ENCODE measurements at regions not wholly inside any gene's neighbourhood (a gene's known extent, or its start where the extent isn't known, plus 50 kb on each side); places are given as distances from the start of the nearest gene placed in this dataset.
"Not testable (repeated sequence)": the region's sequence is repeated elsewhere in the genome, so short reads cannot be mapped to it uniquely, and the experiment has no call there.

- Mint-ChIP-seq H3K27me3 (no peaks in the 10 kb centered on the region), H3K4me3 (no peak overlapping the region), H3K27ac (no peak overlapping the region), H3K4me1 (ENCODE audit: low read depth in 2 of 2) (peaks cover 0 to 6% of the 10 kb centered on the region in 2 donors), H3K9me3 (no peaks in the 10 kb centered on the region), H3K36me3 (no peaks in the 10 kb centered on the region)
- no peak for DNase-seq (ENCODE audit: low spot score)
- no peak for ATAC-seq
Observed at GRCh38 chr6:14390805-14391204, 273.2 kb downstream of the CD83 start.

- no peak overlapping the region for H3K4me3 Mint-ChIP-seq
- H3K27me3 Mint-ChIP-seq: peaks cover 8 to 11% of the 10 kb centered on the region in 2 donors
- DNase-seq (ENCODE audit: low spot score) (no peak), ATAC-seq (no peak)
- H3K9me3 Mint-ChIP-seq: no peaks in the 10 kb centered on the region
- H3K27ac Mint-ChIP-seq: no peak overlapping the region
- peaks cover 4% of the 10 kb centered on the region in 2 donors for H3K4me1 Mint-ChIP-seq (ENCODE audit: low read depth in 2 of 2)
- H3K36me3 Mint-ChIP-seq: no peaks in the 10 kb centered on the region
Observed at GRCh38 chr6:14393910-14394309, 276.3 kb downstream of the CD83 start.

GRCh38 chr6:14396392-14396791 is 278.8 kb downstream of the CD83 start:
- ATAC-seq: no peak
- no peak overlapping the region for H3K4me3 Mint-ChIP-seq
- no peak for DNase-seq (ENCODE audit: low spot score)
- H3K27me3 Mint-ChIP-seq: peaks cover 8 to 11% of the 10 kb centered on the region in 2 donors
- no peaks in the 10 kb centered on the region for H3K9me3 Mint-ChIP-seq
- H3K27ac Mint-ChIP-seq: no peak overlapping the region
- H3K36me3 Mint-ChIP-seq: no peaks in the 10 kb centered on the region
- peaks cover 4% of the 10 kb centered on the region in 2 donors for H3K4me1 Mint-ChIP-seq (ENCODE audit: low read depth in 2 of 2)

GRCh38 chr6:14396826-14397517 is 279.4 kb downstream of the CD83 start:
- peak overlapping the region; percentile 28 for H3K4me3 Mint-ChIP-seq
- H3K27ac Mint-ChIP-seq: no peak overlapping the region
- H3K9me3 Mint-ChIP-seq: no peaks in the 10 kb centered on the region
- no peaks in the 10 kb centered on the region for H3K36me3 Mint-ChIP-seq
- peaks cover 4% of the 10 kb centered on the region in 2 donors for H3K4me1 Mint-ChIP-seq (ENCODE audit: low read depth in 2 of 2)
- ATAC-seq: peak; percentile 37 to 61
- peaks cover 8 to 11% of the 10 kb centered on the region in 2 donors for H3K27me3 Mint-ChIP-seq
- no peak for DNase-seq (ENCODE audit: low spot score)

- Mint-ChIP-seq H3K27ac (no peak overlapping the region), H3K4me3 (no peak overlapping the region), H3K36me3 (no peaks in the 10 kb centered on the region), H3K9me3 (no peaks in the 10 kb centered on the region), H3K4me1 (ENCODE audit: low read depth in 2 of 2) (peaks cover 4% of the 10 kb centered on the region in 2 donors), H3K27me3 (peaks cover 8 to 11% of the 10 kb centered on the region in 2 donors)
- DNase-seq (ENCODE audit: low spot score): no peak
- no peak for ATAC-seq
Observed at GRCh38 chr6:14397518-14397901, 279.9 kb downstream of the CD83 start.

GRCh38 chr6:14398953-14399352 is 281.4 kb downstream of the CD83 start:
- Mint-ChIP-seq H3K36me3 (no peaks in the 10 kb centered on the region), H3K27me3 (peaks cover 8 to 11% of the 10 kb centered on the region in 2 donors), H3K27ac (no peak overlapping the region), H3K4me3 (no peak overlapping the region), H3K4me1 (ENCODE audit: low read depth in 2 of 2) (peaks cover 4% of the 10 kb centered on the region in 2 donors), H3K9me3 (no peaks in the 10 kb centered on the region)
- ATAC-seq: no peak
- no peak for DNase-seq (ENCODE audit: low spot score)

GRCh38 chr6:14399635-14400034 is 282.1 kb downstream of the CD83 start:
- ATAC-seq (no peak), DNase-seq (ENCODE audit: low spot score) (no peak)
- Mint-ChIP-seq H3K27me3 (peaks cover 8 to 11% of the 10 kb centered on the region in 2 donors), H3K27ac (no peak overlapping the region), H3K9me3 (no peaks in the 10 kb centered on the region), H3K4me1 (ENCODE audit: low read depth in 2 of 2) (peaks cover 4% of the 10 kb centered on the region in 2 donors), H3K36me3 (no peaks in the 10 kb centered on the region), H3K4me3 (no peak overlapping the region)

- Mint-ChIP-seq H3K4me1 (ENCODE audit: low read depth in 2 of 2) (peaks cover 4% of the 10 kb centered on the region in 2 donors), H3K36me3 (no peaks in the 10 kb centered on the region), H3K9me3 (no peaks in the 10 kb centered on the region), H3K27me3 (peaks cover 8 to 11% of the 10 kb centered on the region in 2 donors), H3K27ac (no peak overlapping the region), H3K4me3 (no peak overlapping the region)
- ATAC-seq: no peak
- no peak for DNase-seq (ENCODE audit: low spot score)
Observed at GRCh38 chr6:14401246-14401645, 283.7 kb downstream of the CD83 start.

- DNase-seq (ENCODE audit: low spot score): no peak
- H3K36me3 Mint-ChIP-seq: no peaks in the 10 kb centered on the region
- no peak overlapping the region for H3K27ac Mint-ChIP-seq
Observed at GRCh38 chr6:14406614-14407331, 289.2 kb downstream of the CD83 start.

GRCh38 chr6:14408446-14408845 is 290.9 kb downstream of the CD83 start:
- H3K36me3 Mint-ChIP-seq: no peaks in the 10 kb centered on the region

More at GRCh38 chr6:14406614-14407331, 289.2 kb downstream of the CD83 start:
- Mint-ChIP-seq H3K9me3 (no peaks in the 10 kb centered on the region), H3K4me1 (ENCODE audit: low read depth in 2 of 2) (no peaks in the 10 kb centered on the region), H3K27me3 (peaks cover 9 to 10% of the 10 kb centered on the region in 2 donors), H3K4me3 (no peak overlapping the region)
- no peak for ATAC-seq

GRCh38 chr6:14412026-14412425 is 294.5 kb downstream of the CD83 start:
- no peak for ATAC-seq
- Mint-ChIP-seq H3K27ac (no peak overlapping the region), H3K27me3 (peaks cover 5 to 10% of the 10 kb centered on the region in 2 donors), H3K4me1 (ENCODE audit: low read depth in 2 of 2) (no peaks in the 10 kb centered on the region), H3K9me3 (no peaks in the 10 kb centered on the region), H3K36me3 (no peaks in the 10 kb centered on the region), H3K4me3 (no peak overlapping the region)
- no peak for DNase-seq (ENCODE audit: low spot score)

More at GRCh38 chr6:14408446-14408845, 290.9 kb downstream of the CD83 start:
- ATAC-seq (no peak), DNase-seq (ENCODE audit: low spot score) (no peak)
- peaks cover 9 to 10% of the 10 kb centered on the region in 2 donors for H3K27me3 Mint-ChIP-seq
- H3K4me3 Mint-ChIP-seq: no peak overlapping the region
- H3K9me3 Mint-ChIP-seq: no peaks in the 10 kb centered on the region
- no peak overlapping the region for H3K27ac Mint-ChIP-seq
- H3K4me1 Mint-ChIP-seq (ENCODE audit: low read depth in 2 of 2): no peaks in the 10 kb centered on the region

- H3K4me3 Mint-ChIP-seq: no peak overlapping the region
- ATAC-seq (no peak), DNase-seq (ENCODE audit: low spot score) (no peak)
- no peaks in the 10 kb centered on the region for H3K9me3 Mint-ChIP-seq
- H3K36me3 Mint-ChIP-seq: no peaks in the 10 kb centered on the region
- peaks cover 0 to under 1% of the 10 kb centered on the region in 2 donors for H3K27me3 Mint-ChIP-seq
- H3K4me1 Mint-ChIP-seq (ENCODE audit: low read depth in 2 of 2): no peaks in the 10 kb centered on the region
- H3K27ac Mint-ChIP-seq: no peak overlapping the region
Observed at GRCh38 chr6:14415452-14415851, 297.9 kb downstream of the CD83 start.

GRCh38 chr6:14417377-14417776 is 299.8 kb downstream of the CD83 start:
- DNase-seq (ENCODE audit: low spot score) (no peak), ATAC-seq (no peak)
- Mint-ChIP-seq H3K36me3 (no peaks in the 10 kb centered on the region), H3K4me1 (ENCODE audit: low read depth in 2 of 2) (no peaks in the 10 kb centered on the region), H3K4me3 (no peak overlapping the region), H3K9me3 (no peaks in the 10 kb centered on the region), H3K27me3 (peaks cover 0 to 2% of the 10 kb centered on the region in 2 donors), H3K27ac (no peak overlapping the region)

- H3K27me3 Mint-ChIP-seq: peaks cover 6 to 11% of the 10 kb centered on the region in 2 donors
- H3K27ac Mint-ChIP-seq; H3K4me1 Mint-ChIP-seq (ENCODE audit: low read depth in 2 of 2); ATAC-seq; H3K9me3 Mint-ChIP-seq; H3K36me3 Mint-ChIP-seq; DNase-seq (ENCODE audit: low spot score); H3K4me3 Mint-ChIP-seq: not testable (repeated sequence)
Observed at GRCh38 chr6:14419224-14419623, 301.7 kb downstream of the CD83 start.
